Uterus (tissue), 2 donors: ENCODE measurements at regions not wholly inside any gene's neighbourhood (a gene's known extent, or its start where the extent isn't known, plus 50 kb on each side); places are given as distances from the start of the nearest gene placed in this dataset.

Experiments used
- POLR2A ChIP-seq, 2 donors: fragments of 450-650 bp; IDR thresholded peaks; one replicate each; pipeline ENCODE4 v1.6.1; 2016; ENCODE audit warnings: antibody characterized with exemption in 2 of 2, mild to moderate bottlenecking in 1 of 2, moderate library complexity in 1 of 2
- TF ChIP-seq, protein P1 (sequence below), 4 experiments: fragments of 200-600 bp in 2 of 4; fragments of 450-650 bp in 2 of 4; sonication (generic) in 2 of 4; IDR thresholded peaks; one replicate each; pipeline ENCODE4 v1.5.1; 2016 to 2019; ENCODE audit warnings: antibody characterized with exemption in 4 of 4, mild to moderate bottlenecking in 2 of 4, moderate library complexity in 1 of 4

GRCh38 chr14:43410631-43411030, 1096.5 kb downstream of the FSCB start:
- TF ChIP-seq, protein P1, sequence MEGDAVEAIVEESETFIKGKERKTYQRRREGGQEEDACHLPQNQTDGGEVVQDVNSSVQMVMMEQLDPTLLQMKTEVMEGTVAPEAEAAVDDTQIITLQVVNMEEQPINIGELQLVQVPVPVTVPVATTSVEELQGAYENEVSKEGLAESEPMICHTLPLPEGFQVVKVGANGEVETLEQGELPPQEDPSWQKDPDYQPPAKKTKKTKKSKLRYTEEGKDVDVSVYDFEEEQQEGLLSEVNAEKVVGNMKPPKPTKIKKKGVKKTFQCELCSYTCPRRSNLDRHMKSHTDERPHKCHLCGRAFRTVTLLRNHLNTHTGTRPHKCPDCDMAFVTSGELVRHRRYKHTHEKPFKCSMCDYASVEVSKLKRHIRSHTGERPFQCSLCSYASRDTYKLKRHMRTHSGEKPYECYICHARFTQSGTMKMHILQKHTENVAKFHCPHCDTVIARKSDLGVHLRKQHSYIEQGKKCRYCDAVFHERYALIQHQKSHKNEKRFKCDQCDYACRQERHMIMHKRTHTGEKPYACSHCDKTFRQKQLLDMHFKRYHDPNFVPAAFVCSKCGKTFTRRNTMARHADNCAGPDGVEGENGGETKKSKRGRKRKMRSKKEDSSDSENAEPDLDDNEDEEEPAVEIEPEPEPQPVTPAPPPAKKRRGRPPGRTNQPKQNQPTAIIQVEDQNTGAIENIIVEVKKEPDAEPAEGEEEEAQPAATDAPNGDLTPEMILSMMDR (IDR thresholded peaks at IDR 0.05) = no peak
- no peak for TF ChIP-seq POLR2A (IDR thresholded peaks at IDR 0.05)
